Ishikawa (cell line): ENCODE measurements at regions not wholly inside any gene's neighbourhood (a gene's known extent, or its start where the extent isn't known, plus 50 kb on each side); places are given as distances from the start of the nearest gene placed in this dataset.

Experiments used
- CEBPB ChIP-seq: IDR thresholded peaks from 2 replicates; pipeline ENCODE4 v1.6.1; 2012
- CREB1 ChIP-seq: IDR thresholded peaks from 2 replicates; pipeline ENCODE4 v1.6.1; 2012; ENCODE audit warnings: low read depth
- EGR1 ChIP-seq: IDR thresholded peaks from 2 replicates; pipeline ENCODE4 v1.6.1; 2012
- EP300 ChIP-seq: IDR thresholded peaks from 2 replicates; pipeline ENCODE4 v1.6.1; 2012; ENCODE audit warnings: borderline replicate concordance
- FOXM1 ChIP-seq: IDR thresholded peaks from 2 replicates; pipeline ENCODE4 v1.6.1; 2012; ENCODE audit warnings: low read depth, borderline replicate concordance
- MAX ChIP-seq: IDR thresholded peaks from 2 replicates; pipeline ENCODE4 v1.6.1; 2012
- NFIC ChIP-seq: IDR thresholded peaks from 2 replicates; pipeline ENCODE4 v1.6.1; 2012
- RAD21 ChIP-seq: IDR thresholded peaks from 2 replicates; pipeline ENCODE4 v1.6.1; 2012; ENCODE audit warnings: low read depth
- REST ChIP-seq: IDR thresholded peaks from 2 replicates; pipeline ENCODE4 v1.6.1; 2012; ENCODE audit warnings: low read depth, mild to moderate bottlenecking
- TAF1 ChIP-seq: IDR thresholded peaks from 2 replicates; pipeline ENCODE4 v1.6.1; 2012; ENCODE audit warnings: low read depth, mild to moderate bottlenecking
- TCF12 ChIP-seq: IDR thresholded peaks from 2 replicates; pipeline ENCODE4 v1.6.1; 2012; ENCODE audit warnings: low read depth
- TEAD4 ChIP-seq: IDR thresholded peaks from 2 replicates; pipeline ENCODE4 v1.6.1; 2012
- USF1 ChIP-seq: IDR thresholded peaks from 2 replicates; pipeline ENCODE4 v1.6.1; 2012
- YY1 ChIP-seq: IDR thresholded peaks from 2 replicates; pipeline ENCODE4 v1.6.1; 2012; ENCODE audit warnings: low read depth
- ZBTB7A ChIP-seq: IDR thresholded peaks from 2 replicates; pipeline ENCODE4 v1.6.1; 2012; ENCODE audit warnings: low read depth

- TF ChIP-seq MAX (no peak), USF1 (no peak), NFIC (no peak), REST (no peak), TAF1 (no peak), EGR1 (no peak), ZBTB7A (no peak), RAD21 (no peak), TCF12 (no peak), YY1 (no peak), CEBPB (no peak)
These were observed 141.8 kb downstream of the IL20RB start for GRCh38 chr3:137099364-137100219.

- TF ChIP-seq YY1 (no peak), EGR1 (no peak), FOXM1 (no peak), TAF1 (no peak), EP300 (no peak), USF1 (no peak), CEBPB (no peak), TEAD4 (no peak), MAX (no peak), REST (no peak)
These were observed 142.5 kb downstream of the IL20RB start for GRCh38 chr3:137100326-137100725.

GRCh38 chr3:137103739-137104138, 146.0 kb downstream of the IL20RB start:
- no peak for TF ChIP-seq RAD21
- TF ChIP-seq ZBTB7A = no peak
- no peak for TF ChIP-seq REST
- TF ChIP-seq USF1 = no peak
- no peak for TF ChIP-seq FOXM1
- TF ChIP-seq NFIC = no peak
- TF ChIP-seq TCF12 = no peak
- TF ChIP-seq EGR1 = no peak
- TF ChIP-seq EP300 = no peak
- TF ChIP-seq YY1 = no peak
- no peak for TF ChIP-seq CREB1
- TF ChIP-seq TAF1 = no peak

- TF ChIP-seq YY1 (no peak), RAD21 (peak; percentile 75), EP300 (no peak)
These were observed 147.6 kb downstream of the IL20RB start for GRCh38 chr3:137105277-137105977.
